ENCODE measurements at regions not wholly inside any gene's neighbourhood (a gene's known extent, or its start where the extent isn't known, plus 50 kb on each side); places are given as distances from the start of the nearest gene placed in this dataset.

DNA sequence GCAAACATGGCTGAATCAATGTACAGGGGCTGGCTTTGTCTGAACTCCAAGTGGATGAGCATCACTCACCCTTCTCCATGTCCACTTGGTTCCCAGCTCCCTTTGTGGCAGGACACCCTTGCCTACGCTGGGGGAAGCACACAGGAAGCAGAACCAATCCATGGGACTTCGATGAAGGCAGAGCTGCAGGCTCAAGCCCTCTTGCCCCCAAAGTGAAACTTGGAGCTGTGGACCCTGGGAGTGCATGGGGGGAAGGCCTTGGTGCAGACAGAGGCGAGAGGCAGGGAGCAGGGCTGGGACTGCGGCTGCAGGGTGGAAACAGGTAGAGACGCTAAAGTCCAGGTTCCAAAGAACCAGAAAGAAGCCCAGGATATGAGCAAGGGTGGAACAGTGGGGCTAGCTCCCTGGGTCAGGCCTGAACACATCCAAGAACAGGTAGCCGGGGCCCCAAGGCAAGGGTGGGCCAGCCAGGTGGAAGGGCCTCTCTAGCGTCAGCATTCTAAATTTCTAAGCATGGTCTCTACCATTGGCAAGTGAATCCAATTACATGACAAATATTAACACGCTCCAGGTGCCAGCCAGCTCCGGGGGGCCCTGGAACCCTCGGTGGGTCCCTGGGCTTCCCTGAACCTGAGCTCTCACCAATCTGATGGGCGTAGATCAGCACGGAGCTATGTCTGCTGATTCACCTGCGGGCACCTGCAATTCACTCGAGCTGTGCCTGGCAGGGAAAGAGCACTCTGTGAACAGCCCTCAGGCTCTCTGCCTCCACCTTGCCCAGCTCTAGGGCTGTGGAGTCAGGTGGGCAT lies 532.8 kb downstream of the BRD1 start:
- TF ChIP-seq GATA2 (IDR thresholded peaks at IDR 0.05; ENCODE audit: low read depth, low read length) (no peak), GATA3 (IDR thresholded peaks at IDR 0.05; ENCODE audit: low read depth, low read length) (no peak)
